ENCODE measurements at regions not wholly inside any gene's neighbourhood (a gene's known extent, or its start where the extent isn't known, plus 50 kb on each side); places are given as distances from the start of the nearest gene placed in this dataset.

DNA sequence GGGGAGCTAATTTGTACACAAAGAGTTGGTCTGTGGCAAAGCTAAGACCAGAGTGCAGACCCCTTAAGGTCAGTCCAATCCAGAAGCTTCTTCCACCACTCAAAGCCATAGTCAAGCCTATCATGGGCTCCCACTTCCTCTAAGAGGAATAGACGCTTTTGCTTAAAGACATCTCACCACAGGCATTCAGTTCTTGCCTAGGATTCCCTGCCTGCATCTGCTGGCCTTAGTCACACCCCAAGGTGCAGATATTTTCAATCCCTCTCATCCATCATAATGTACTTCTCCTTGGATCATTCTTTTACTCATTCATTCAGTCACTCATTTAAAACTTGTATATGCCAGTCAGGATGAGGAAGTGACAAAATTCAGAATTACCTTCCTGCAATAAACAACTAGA, 179.6 kb upstream of the STT3B start:
- Mint-ChIP-seq H3K27ac (ENCODE audit: unreplicated experiment) (no peak overlapping the region), H3K27me3 (ENCODE audit: unreplicated experiment) (peaks cover 21% of the 10 kb centered on the region), H3K4me3 (ENCODE audit: unreplicated experiment) (no peak overlapping the region), H3K4me1 (ENCODE audit: unreplicated experiment) (peaks cover 3% of the 10 kb centered on the region), H3K36me3 (ENCODE audit: unreplicated experiment) (no peaks in the 10 kb centered on the region), H3K9me3 (ENCODE audit: unreplicated experiment) (peaks cover 7% of the 10 kb centered on the region)
- DNase-seq (ENCODE audit: extremely low spot score, unreplicated experiment): no peak
- TF ChIP-seq CTCF (IDR thresholded peaks at IDR 0.05): no peak

- peaks cover 7% of the 10 kb centered on the region for H3K9me3 Mint-ChIP-seq (ENCODE audit: unreplicated experiment)
- H3K4me1 Mint-ChIP-seq (ENCODE audit: unreplicated experiment): peaks cover 3% of the 10 kb centered on the region
- no peak overlapping the region for H3K27ac Mint-ChIP-seq (ENCODE audit: unreplicated experiment)
- peaks cover 16% of the 10 kb centered on the region for H3K27me3 Mint-ChIP-seq (ENCODE audit: unreplicated experiment)
- H3K36me3 Mint-ChIP-seq (ENCODE audit: unreplicated experiment): no peaks in the 10 kb centered on the region
- no peak for TF ChIP-seq CTCF (IDR thresholded peaks at IDR 0.05)
- H3K4me3 Mint-ChIP-seq (ENCODE audit: unreplicated experiment): no peak overlapping the region
- no peak for DNase-seq (ENCODE audit: extremely low spot score, unreplicated experiment)
Measured at GRCh38 chr3:31354373-31354772, 178.4 kb upstream of the STT3B start.

- Mint-ChIP-seq H3K4me3 (ENCODE audit: unreplicated experiment) (no peak overlapping the region), H3K36me3 (ENCODE audit: unreplicated experiment) (no peaks in the 10 kb centered on the region), H3K4me1 (ENCODE audit: unreplicated experiment) (peaks cover 7% of the 10 kb centered on the region), H3K27ac (ENCODE audit: unreplicated experiment) (no peak overlapping the region), H3K9me3 (ENCODE audit: unreplicated experiment) (peaks cover 7% of the 10 kb centered on the region), H3K27me3 (ENCODE audit: unreplicated experiment) (peaks cover 6% of the 10 kb centered on the region)
- no peak for TF ChIP-seq CTCF (IDR thresholded peaks at IDR 0.05)
- no peak for DNase-seq (ENCODE audit: extremely low spot score, unreplicated experiment)
Measured at GRCh38 chr3:31355807-31356206, 176.9 kb upstream of the STT3B start.

DNA sequence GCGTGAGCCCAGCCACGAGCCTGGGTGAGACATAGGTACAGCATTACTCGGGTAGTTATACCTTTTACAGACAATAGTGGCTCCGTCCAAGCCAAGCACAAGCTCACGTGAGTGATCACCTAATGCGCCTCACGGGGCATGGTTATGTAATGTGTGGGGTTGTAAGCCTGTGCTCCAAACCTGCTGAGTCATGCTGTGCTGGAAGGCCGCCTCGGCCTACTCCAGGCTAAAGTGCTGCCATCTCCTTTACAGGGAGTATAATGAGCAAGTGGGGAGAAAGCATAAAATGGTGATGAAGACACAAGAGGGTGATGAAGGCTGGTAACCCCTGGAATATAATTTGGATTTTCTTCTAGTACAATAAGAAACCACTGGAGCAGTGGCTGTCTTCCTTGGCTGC, 175.8 kb upstream of the STT3B start:
- no peak for DNase-seq (ENCODE audit: extremely low spot score, unreplicated experiment)
- no peaks in the 10 kb centered on the region for H3K36me3 Mint-ChIP-seq (ENCODE audit: unreplicated experiment)
- no peak for TF ChIP-seq CTCF (IDR thresholded peaks at IDR 0.05)
- H3K9me3 Mint-ChIP-seq (ENCODE audit: unreplicated experiment): peaks cover 7% of the 10 kb centered on the region
- peaks cover 18% of the 10 kb centered on the region for H3K4me1 Mint-ChIP-seq (ENCODE audit: unreplicated experiment)
- no peak overlapping the region for H3K27ac Mint-ChIP-seq (ENCODE audit: unreplicated experiment)
- no peak overlapping the region for H3K4me3 Mint-ChIP-seq (ENCODE audit: unreplicated experiment)
- no peaks in the 10 kb centered on the region for H3K27me3 Mint-ChIP-seq (ENCODE audit: unreplicated experiment)

- no peak overlapping the region for H3K27ac Mint-ChIP-seq (ENCODE audit: unreplicated experiment)
- no peak for TF ChIP-seq CTCF (IDR thresholded peaks at IDR 0.05)
- H3K9me3 Mint-ChIP-seq (ENCODE audit: unreplicated experiment): peaks cover 7% of the 10 kb centered on the region
Measured at GRCh38 chr3:31357451-31357850, 175.3 kb upstream of the STT3B start.

More at GRCh38 chr3:31357451-31357850, 175.3 kb upstream of the STT3B start:
- no peak for DNase-seq (ENCODE audit: extremely low spot score, unreplicated experiment)
- no peaks in the 10 kb centered on the region for H3K27me3 Mint-ChIP-seq (ENCODE audit: unreplicated experiment)
- peaks cover 22% of the 10 kb centered on the region for H3K4me1 Mint-ChIP-seq (ENCODE audit: unreplicated experiment)
- H3K36me3 Mint-ChIP-seq (ENCODE audit: unreplicated experiment): no peaks in the 10 kb centered on the region
- H3K4me3 Mint-ChIP-seq (ENCODE audit: unreplicated experiment): no peak overlapping the region

Measured in osteocyte (in vitro differentiated cells).